Right lobe of liver (tissue), 6 donors: ENCODE measurements at regions not wholly inside any gene's neighbourhood (a gene's known extent, or its start where the extent isn't known, plus 50 kb on each side); places are given as distances from the start of the nearest gene placed in this dataset.

Source experiments
- ATAC-seq, 4 donors: fragments of 200-7000 bp; cut with Tn5 transposase; one replicate each; pipeline ENCODE4 v1.9.1; 2020; ENCODE audit warnings: mild to moderate bottlenecking in 4 of 4, moderate library complexity in 4 of 4
- DNase-seq, 3 donors: peaks; one replicate each; pipeline ENCODE4 v3.0.0-alpha.2; 2020
- H3K27ac ChIP-seq, 3 donors: fragments of 200-600 bp; one replicate each; pipeline ENCODE4 v1.8.0; 2022
- H3K27me3 ChIP-seq, 2 donors: fragments of 200-600 bp; one replicate each; pipeline ENCODE4 v1.8.0; 2022
- H3K36me3 ChIP-seq, 4 donors: fragments of 200-600 bp; sonication (generic) in 1 of 4; one replicate each; pipeline versions ENCODE4 v1.5.1 to v1.8.0; 2017 to 2022; ENCODE audit warnings: control low read depth in 1 of 4
- H3K4me1 ChIP-seq, 4 donors: fragments of 200-600 bp; sonication (generic) in 1 of 4; one replicate each; pipeline versions ENCODE4 v1.5.1 to v1.8.0; 2017 to 2022; ENCODE audit warnings: control low read depth in 1 of 4
- H3K4me3 ChIP-seq, 3 donors: fragments of 200-600 bp; one replicate each; pipeline ENCODE4 v1.8.0; 2022
- H3K9me3 ChIP-seq, 4 donors: fragments of 200-600 bp; sonication (generic) in 1 of 4; one replicate each; pipeline versions ENCODE4 v1.5.1 to v1.8.0; 2017 to 2022; ENCODE audit warnings: control low read depth in 1 of 4
- POLR2A ChIP-seq: fragments of 450-650 bp; IDR thresholded peaks from one replicate; pipeline ENCODE4 v1.6.1; 2017; ENCODE audit warnings: antibody characterized with exemption, mild to moderate bottlenecking
- WGBS: methylation state at CpG from one replicate; pipeline ENCODE4 v1.1.6; 2018; ENCODE audit warnings: low coverage, low lambda C conversion rate; ENCODE audit not compliant: insufficient coverage; ENCODE audit errors: missing lambda C conversion rate; 5-methylcytosine and 5-hydroxymethylcytosine counted together
- intact Hi-C, 2 donors: fragments of 100-400 bp; cut with DNase I; formaldehyde crosslinking; loops; one replicate each; pipeline versions ENCODE4 v1.11.2 to v1.14.1; 2022
- TF ChIP-seq, protein P1 (sequence below), 4 donors: fragments of 200-600 bp in 3 of 4; fragments of 450-650 bp in 1 of 4; IDR thresholded peaks; one replicate each; pipeline versions ENCODE4 v1.5.1 to v1.8.0; 2016 to 2022; ENCODE audit warnings: antibody characterized with exemption in 4 of 4, mild to moderate bottlenecking in 2 of 4
- donor health status: DM: no; HTN: yes; CAD: no.
- donor health status: DM: no; HTN: no; CAD: no.
- donor health status: DM: no; HTN: no; CAD: no.
- donor health status: DM: no; HTN: yes; CAD: no.
- donor health status: DM: no; HTN: yes; CAD: no.

DNA sequence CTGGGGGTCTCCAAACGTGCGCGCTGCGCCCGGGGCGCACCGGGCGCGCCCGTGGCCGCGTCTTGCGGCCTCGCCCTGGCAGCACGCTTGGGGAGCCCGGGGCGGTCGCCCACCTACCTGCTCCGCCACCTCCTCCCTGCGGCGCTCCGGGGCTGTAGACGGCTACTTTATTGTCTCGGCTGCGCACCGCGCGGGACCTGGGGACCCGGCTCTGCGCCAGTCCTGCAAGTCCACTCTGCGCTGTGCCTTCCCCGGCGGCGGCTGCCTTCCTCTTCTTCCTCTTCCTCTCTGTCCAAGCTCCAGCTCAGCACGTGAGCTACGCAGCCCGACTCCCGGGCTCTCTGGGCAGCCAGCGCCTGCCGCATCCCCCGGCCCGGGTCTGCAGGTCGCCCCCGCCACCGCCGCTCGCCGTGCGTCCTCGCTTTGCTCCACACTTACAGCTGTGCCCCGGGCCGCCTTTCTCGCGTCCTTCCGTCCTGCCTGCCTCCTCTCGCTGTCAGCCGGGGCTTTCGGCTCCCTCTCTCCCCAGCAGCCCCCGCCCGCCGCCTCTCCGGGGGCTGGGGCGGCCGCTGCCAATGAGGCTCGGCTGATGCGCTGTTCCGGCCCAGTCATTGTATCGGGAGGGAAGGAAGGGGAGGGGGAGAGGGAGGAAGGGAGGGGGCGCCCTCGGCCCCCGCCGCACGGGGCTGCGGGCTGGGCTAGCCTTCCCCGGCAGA is 156.4 kb upstream of the FRMD4B start:
- Histone ChIP-seq H3K9me3 (no peaks in the 10 kb centered on the region), H3K36me3 (no peaks in the 10 kb centered on the region), H3K4me3 (peak overlapping the region; percentile 33 to 47 (median 40)), H3K4me1 (peaks cover 0 to 7% (median 0%) of the 10 kb centered on the region in 4 donors), H3K27ac (no peak overlapping the region), H3K27me3 (peaks cover 0 to 4% of the 10 kb centered on the region in 2 donors)
- WGBS, result 4% methylated on average over 28 of the region's 75 CpGs
- DNase-seq (peak in 1 of 3 donors; percentile 29), ATAC-seq (peak; percentile 25 to 63 (median 50))
- no peak for TF ChIP-seq POLR2A
- TF ChIP-seq, protein P1, sequence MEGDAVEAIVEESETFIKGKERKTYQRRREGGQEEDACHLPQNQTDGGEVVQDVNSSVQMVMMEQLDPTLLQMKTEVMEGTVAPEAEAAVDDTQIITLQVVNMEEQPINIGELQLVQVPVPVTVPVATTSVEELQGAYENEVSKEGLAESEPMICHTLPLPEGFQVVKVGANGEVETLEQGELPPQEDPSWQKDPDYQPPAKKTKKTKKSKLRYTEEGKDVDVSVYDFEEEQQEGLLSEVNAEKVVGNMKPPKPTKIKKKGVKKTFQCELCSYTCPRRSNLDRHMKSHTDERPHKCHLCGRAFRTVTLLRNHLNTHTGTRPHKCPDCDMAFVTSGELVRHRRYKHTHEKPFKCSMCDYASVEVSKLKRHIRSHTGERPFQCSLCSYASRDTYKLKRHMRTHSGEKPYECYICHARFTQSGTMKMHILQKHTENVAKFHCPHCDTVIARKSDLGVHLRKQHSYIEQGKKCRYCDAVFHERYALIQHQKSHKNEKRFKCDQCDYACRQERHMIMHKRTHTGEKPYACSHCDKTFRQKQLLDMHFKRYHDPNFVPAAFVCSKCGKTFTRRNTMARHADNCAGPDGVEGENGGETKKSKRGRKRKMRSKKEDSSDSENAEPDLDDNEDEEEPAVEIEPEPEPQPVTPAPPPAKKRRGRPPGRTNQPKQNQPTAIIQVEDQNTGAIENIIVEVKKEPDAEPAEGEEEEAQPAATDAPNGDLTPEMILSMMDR (IDR thresholded peaks at IDR 0.05), result no peak
- intact Hi-C loops, result no loop called here

DNA sequence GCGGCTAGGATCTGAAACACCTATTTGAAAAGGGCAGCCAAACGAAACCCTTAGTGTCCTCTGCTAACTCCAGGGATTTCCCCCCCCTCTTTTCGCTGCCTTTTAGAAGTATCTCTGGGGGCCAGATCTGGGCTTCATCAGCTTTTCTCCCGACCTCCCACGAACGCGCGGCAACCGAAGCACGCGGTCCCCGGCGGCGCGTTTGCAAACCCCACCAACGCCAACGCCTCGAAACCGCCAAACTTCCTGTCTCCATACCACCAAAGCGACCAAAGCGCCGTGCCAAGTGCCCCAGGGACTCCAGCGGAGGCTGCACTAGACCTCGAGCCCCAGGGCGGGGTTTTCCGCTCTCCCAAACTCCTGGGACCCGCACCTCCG is 155.8 kb upstream of the FRMD4B start:
- ATAC-seq (peak; percentile 11 to 41 (median 16)), DNase-seq (no peak)
- Histone ChIP-seq H3K36me3 (no peaks in the 10 kb centered on the region), H3K9me3 (no peaks in the 10 kb centered on the region), H3K4me1 (peaks cover 0 to 7% (median 0%) of the 10 kb centered on the region in 4 donors), H3K4me3 (peak overlapping the region; percentile 33 to 47 (median 40)), H3K27me3 (peaks cover 0 to 4% of the 10 kb centered on the region in 2 donors), H3K27ac (no peak overlapping the region)
- no peak for TF ChIP-seq POLR2A
- TF ChIP-seq, protein P1 (IDR thresholded peaks at IDR 0.05), result no peak
- 0% methylated on average over 19 of the region's 28 CpGs for WGBS
- intact Hi-C loops, result no loop called here

DNA sequence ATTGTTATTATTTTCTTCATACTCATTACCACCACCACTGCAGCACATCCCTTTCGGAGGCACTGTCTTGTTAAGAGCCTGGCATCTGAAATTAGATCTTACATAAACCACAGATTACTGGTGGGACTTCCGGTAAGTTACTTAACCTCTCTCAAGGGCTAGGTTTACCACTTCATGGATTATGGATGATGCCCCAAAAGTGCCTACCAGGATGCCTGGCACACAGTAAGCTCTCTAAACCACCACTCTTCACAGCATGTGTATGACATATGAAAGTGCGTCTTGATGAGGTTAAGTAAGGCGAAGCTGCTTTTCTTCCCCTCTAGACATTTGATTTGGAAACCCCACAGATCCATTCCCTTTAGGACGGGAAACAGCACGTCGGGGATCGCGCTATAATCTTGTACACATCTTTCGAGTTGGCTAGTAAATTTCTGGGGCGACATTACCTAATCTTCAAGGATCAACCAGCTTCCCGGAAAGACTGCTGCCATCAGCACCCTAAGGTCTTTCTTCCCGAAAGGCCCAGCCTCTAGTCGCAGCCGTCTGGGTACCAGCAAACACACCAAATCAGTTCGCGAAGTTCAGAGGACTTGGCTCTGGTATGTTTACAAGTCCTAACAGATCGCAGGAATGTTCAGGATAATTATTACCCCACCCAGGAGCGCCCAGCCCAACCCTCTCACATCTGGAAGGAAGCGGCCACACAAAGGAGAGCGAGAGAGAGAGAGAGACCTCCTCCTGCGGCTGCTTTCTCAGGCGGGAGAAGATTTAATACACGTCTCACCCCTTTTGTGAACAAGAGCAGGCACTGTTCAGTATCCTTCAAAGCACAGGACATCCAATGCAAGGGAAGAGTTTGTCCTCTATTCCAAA is 155.1 kb upstream of the FRMD4B start:
- WGBS, result 19% methylated on average over 21 of the region's 24 CpGs
- Histone ChIP-seq H3K27ac (no peak overlapping the region), H3K4me1 (peaks cover 0 to 7% (median 0%) of the 10 kb centered on the region in 4 donors), H3K9me3 (no peaks in the 10 kb centered on the region), H3K27me3 (peaks cover 0 to 4% of the 10 kb centered on the region in 2 donors), H3K36me3 (no peaks in the 10 kb centered on the region), H3K4me3 (peak overlapping the region in 2 of 3 donors; percentile 33 to 47)
- TF ChIP-seq, protein P1 (IDR thresholded peaks at IDR 0.05), result no peak
- TF ChIP-seq POLR2A, result no peak
- intact Hi-C loops, result no loop called here
- no peak for DNase-seq
- ATAC-seq, result peak in 2 of 4 donors; percentile 11 to 12

DNA sequence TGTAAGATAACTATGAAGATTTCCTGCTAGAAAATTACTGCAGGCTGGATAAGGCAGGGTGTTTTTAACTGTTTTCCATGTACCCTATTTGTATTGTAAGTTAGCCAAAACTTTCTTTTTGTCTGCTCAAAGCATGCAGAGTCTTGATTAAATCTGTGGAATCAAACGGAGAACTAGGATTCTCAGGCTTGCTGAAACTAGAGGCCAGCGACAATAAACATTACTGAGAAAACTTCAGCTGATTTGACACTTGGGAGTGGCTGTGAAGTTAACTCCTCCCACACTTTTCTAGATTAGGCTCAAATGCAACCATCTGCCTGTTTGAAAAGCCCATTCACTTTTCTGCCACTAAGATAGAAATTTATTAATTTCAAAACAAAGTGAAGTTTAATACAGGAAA is 153.2 kb upstream of the FRMD4B start:
- H3K4me1 ChIP-seq, result peaks cover 0 to 7% (median 0%) of the 10 kb centered on the region in 4 donors
- no peaks in the 10 kb centered on the region for H3K36me3 ChIP-seq
- 16% methylated on average over 2 of the region's 2 CpGs for WGBS
- H3K9me3 ChIP-seq, result no peaks in the 10 kb centered on the region
- intact Hi-C loops, result no loop called here
- ATAC-seq (no peak), DNase-seq (no peak)
- TF ChIP-seq, protein P1 (IDR thresholded peaks at IDR 0.05), result no peak
- TF ChIP-seq POLR2A, result no peak
- H3K27me3 ChIP-seq, result peaks cover 0 to 4% of the 10 kb centered on the region in 2 donors
- H3K4me3 ChIP-seq, result no peak overlapping the region
- no peak overlapping the region for H3K27ac ChIP-seq
